ENCODE measurements at regions not wholly inside any gene's neighbourhood (a gene's known extent, or its start where the extent isn't known, plus 50 kb on each side); places are given as distances from the start of the nearest gene placed in this dataset.

GRCh38 chr11:10930224-10930971 lies 72.5 kb upstream of the ZBED5 start:
- DNase-seq (ENCODE audit: low read depth in 2 of 2) = no peak

DNA sequence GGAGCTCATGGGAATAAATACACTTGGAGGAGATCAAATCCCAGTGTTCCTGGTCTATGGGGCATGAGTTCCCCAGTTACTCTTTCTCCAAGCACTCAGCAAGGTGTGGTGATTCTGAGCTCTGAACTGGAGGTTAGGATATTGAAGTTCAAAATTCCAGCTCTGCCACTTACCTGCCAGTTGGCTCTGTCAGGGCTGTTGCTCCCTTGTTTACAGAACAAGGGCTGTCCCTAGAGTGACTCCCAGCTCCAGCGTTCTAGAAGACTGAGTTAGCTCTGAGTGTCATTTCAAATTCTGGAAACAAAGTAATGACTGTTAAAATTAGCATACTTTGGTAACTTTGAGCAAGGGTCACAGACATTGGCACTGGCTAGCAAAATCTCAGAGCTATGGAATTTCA lies 69.7 kb upstream of the ZBED5 start:
- no peak for DNase-seq (ENCODE audit: low read depth in 2 of 2)

DNA sequence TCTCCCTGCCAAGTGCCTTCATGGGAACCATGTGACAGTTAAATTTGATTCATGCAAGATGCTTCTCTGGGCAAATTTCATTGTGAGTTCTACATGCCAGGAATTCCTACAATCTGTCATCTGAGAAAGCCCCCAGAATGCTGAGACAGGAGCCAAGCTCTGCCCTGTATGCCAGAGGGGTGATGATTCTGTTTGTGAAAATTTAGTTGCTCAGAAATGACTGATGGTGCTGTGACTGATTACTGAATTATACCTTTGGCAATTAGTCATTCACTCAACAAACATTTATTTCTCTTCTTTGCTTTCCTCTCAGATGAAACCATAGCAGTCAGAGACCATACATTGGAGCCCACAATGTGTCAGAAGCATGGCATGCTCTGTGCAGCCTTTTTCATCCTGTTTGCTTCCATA lies 69.0 kb upstream of the ZBED5 start:
- no peak for DNase-seq (ENCODE audit: low read depth in 2 of 2)

- no peak for DNase-seq (ENCODE audit: low read depth in 2 of 2)
Observed at GRCh38 chr11:10925149-10925926, 67.5 kb upstream of the ZBED5 start.

DNA sequence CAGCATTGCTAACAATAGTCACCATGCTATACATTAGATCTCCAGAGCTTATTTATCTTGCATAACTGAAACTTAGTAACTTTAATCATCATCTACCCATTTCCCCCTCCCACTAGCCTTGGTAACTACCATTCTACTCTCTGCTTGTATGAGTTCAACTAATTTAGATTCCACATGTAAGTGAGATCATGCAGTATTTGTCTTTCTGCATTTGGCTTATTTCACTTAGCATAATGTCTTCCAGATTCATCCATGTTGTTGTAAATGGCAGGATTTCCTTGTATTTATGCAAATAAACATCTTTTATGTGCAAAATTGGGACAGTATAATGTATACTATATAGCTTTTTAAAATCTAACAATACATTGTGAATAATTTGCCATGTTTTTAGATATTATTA lies 66.0 kb upstream of the ZBED5 start:
- no peak for DNase-seq (ENCODE audit: low read depth in 2 of 2)

- no peak for DNase-seq (ENCODE audit: low read depth in 2 of 2)
Observed at GRCh38 chr11:10922892-10923291, 65.0 kb upstream of the ZBED5 start.

GRCh38 chr11:10920875-10921274 lies 63.0 kb upstream of the ZBED5 start:
- no peak for DNase-seq (ENCODE audit: low read depth in 2 of 2)

- no peak for DNase-seq (ENCODE audit: low read depth in 2 of 2)
Observed at GRCh38 chr11:10920205-10920604, 62.4 kb upstream of the ZBED5 start.

- no peak for DNase-seq (ENCODE audit: low read depth in 2 of 2)
Observed at GRCh38 chr11:10918698-10919097, 60.8 kb upstream of the ZBED5 start.

GRCh38 chr11:10918275-10918674 lies 60.4 kb upstream of the ZBED5 start:
- no peak for DNase-seq (ENCODE audit: low read depth in 2 of 2)

DNA sequence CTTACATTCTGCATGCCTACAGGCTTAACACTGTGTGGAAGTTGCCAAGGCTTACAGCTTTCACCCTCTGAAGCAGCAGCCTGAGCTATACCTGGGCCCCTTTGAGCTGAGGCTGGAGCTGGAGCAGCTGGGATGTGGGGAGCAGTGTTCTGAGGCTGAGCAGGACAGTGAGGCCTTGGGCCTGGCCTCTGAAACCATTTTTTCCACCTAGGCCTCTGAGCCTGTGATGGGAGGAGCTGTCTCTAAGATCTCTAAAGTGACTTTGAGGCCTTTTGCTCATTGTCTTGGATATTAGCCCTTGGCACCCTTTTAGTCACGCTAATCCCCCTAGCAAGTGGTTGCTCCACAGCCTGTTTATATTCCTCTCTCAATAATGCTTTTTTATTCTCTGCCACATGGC lies 59.9 kb upstream of the ZBED5 start:
- DNase-seq (ENCODE audit: low read depth in 2 of 2) = no peak

DNA sequence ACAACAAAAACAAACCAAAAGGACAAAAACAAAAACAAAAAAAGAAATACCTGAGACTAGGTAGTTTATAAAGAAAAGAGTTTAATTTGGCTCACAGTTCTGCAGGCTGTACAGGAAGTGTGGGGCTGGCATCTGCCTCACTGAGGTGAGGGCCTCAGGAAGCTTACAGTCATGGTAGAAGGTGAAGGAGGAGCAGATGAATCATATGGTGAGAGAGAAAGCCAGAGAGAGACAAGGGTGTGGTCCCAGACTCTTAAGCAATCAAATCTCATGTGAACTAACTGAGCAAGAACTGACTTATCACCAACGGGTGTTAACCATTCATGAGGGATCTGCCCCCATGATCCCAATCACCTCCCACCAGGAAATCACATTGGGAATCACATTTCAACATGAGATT lies 58.8 kb upstream of the ZBED5 start:
- no peak for DNase-seq (ENCODE audit: low read depth in 2 of 2)

DNA sequence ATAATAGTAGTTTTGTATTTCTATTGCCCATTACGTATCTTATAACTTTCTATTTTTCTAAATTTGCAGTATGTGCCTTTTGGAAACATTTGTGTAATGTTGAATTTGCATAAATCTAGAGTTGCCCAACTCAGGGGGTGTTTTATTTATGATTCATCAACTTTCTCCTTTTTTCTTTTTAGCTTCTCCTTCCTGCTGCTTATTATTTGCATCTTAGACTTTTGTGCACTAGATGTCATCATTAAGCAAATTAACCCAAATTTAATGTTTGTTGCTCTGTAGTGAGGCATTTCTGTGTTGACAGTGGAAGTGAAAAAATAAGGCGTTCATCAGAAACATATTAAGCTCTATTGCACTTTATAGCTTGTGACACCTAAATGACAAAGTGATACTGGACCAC lies 56.2 kb upstream of the ZBED5 start:
- no peak for DNase-seq (ENCODE audit: low read depth in 2 of 2)

GRCh38 chr11:10913075-10913474 lies 55.2 kb upstream of the ZBED5 start:
- no peak for DNase-seq (ENCODE audit: low read depth in 2 of 2)

- no peak for DNase-seq (ENCODE audit: low read depth in 2 of 2)
Observed at GRCh38 chr11:10911907-10912306, 54.1 kb upstream of the ZBED5 start.

GRCh38 chr11:10909141-10909883 lies 51.5 kb upstream of the ZBED5 start:
- DNase-seq (ENCODE audit: low read depth in 2 of 2) = no peak

GRCh38 chr11:10908215-10908951 lies 50.5 kb upstream of the ZBED5 start:
- no peak for DNase-seq (ENCODE audit: low read depth in 2 of 2)

Measured in stimulated activated CD8-positive, alpha-beta memory T cell treated with anti-CD3 and anti-CD28 coated beads, Interleukin-15, amount 100 ng/mL, for 48 hours (primary cell).